ENCODE measurements at regions not wholly inside any gene's neighbourhood (a gene's known extent, or its start where the extent isn't known, plus 50 kb on each side); places are given as distances from the start of the nearest gene placed in this dataset.
"Not testable (repeated sequence)": the region's sequence is repeated elsewhere in the genome, so short reads cannot be mapped to it uniquely, and the experiment has no call there.

DNA sequence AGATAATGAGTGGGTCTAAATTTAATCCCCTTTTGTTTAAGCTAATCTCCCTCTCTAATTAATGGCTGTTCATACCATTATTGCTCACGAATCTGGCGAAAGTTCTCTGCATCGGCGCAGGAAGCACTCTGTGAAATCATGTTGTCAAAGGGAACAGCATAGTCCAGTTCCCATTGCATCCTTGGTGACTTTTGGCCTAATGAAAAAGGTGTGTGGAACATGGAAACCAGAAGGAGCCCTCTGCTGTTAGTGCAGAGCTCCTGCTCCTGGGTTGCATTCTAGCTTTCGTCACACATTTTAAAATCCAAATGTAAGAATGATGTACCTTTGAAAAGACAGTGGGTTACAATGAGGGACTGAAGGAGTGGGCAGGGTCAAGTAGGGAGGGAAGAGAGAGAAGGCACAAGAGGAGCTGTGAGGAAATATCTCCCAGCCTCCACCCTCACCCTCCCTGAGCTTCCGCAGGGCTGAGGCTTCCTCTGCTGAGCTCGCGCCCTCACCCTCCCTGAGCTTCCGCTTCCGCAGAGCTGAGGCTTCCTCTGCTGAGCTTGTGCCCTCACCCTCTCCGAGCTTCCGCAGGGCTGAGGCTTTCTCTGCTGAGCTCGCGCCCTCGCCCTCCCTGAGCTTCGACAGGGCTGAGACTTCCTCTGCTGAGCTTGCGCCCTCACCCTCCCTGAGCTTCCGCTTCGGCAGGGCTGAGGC, 754.3 kb upstream of the TPTE start:
- not testable (repeated sequence) for DNase-seq

DNA sequence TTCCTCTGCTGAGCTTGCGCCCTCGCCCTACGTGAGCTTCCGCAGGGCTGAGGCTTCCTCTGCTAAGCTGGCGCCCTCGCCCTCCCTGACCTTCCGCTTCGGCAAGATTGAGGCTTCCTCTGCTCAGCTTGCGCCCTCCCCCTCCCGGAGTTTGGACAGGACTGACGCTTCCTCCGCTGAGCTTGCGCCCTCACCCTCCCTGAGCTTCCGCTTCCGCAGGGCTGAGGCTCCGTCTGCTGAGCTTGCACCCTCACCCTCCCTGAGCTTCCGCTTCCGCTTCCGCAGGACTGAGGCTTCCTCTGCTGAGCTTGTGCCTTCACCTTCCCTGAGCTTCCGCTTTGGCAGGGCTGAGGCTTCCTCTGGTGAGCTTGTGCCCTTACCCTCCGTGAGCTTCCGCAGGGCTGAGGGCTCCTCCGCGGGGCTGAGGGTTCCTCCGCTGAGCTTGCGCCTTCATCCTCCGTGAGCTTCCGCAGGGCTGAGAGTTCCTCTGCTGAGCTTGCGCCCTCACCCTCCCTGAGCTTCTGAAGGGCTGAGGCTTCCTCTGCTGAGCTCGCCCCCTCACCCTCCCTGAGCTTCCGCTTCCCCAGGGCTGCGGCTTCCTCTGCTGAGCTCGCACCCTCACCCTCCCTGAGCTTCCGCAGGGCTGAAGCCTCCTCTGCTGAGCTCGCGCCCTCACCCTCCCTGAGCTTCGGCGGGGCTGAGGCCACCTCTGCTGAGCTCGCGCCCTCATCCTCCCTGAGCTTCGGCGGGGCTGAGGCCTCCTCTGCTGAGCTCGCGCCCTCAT, 753.6 kb upstream of the TPTE start:
- DNase-seq: peak; percentile 82

DNA sequence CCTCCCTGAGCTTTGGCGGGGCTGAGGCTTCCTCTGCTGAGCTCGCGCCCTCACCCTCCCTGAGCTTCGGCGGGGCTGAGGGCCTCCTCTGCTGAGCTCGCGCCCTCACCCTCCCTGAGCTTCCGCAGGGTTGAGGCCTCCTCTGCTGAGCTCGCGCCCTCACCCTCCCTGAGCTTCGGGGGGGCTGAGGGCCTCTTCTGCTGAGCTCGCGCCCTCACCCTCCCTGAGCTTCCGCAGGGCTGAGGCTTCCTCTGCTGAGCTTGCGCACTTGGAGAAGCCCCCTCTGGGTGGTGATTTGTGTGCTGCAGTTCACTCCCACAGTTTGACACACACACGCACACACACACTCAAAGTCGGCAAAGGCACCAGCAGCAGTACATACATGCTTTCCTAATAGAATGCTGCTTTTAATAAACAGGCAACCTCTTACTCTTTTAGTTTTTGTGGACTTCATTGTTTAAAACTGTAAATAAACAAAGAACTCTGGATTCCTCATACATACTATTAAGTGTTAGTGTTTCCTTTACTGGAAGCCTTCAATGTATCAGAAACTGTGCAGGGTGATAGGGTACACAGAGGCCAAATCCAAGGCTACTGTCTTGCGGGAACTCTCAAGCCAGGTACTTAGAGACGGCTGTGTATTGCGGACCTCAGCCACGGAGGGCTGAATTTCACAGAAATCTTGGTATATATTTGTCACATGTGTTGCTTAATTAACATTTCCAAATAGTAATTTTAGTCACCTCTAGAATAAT, 752.8 kb upstream of the TPTE start:
- DNase-seq: not testable (repeated sequence)

DNA sequence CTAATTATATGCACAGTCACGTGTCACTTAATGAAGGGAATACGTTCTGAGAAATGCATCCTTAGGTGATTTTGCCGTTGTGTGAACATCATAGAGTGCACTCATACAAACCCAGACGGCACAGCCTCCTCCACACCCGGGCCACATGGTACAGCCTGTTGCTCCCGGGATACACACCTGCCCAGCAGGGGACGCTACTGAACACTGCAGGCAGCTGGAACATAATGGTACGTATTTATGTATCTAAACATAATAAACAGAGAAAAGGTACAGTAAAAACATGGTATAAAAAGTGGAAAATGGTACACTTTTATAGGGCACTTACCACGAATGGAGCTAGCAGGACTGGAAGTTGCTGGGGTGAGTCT, 752.3 kb upstream of the TPTE start:
- not testable (repeated sequence) for DNase-seq

GRCh38 chr21:9769718-9770690, 751.4 kb upstream of the TPTE start:
- not testable (repeated sequence) for DNase-seq

GRCh38 chr21:9771466-9772347, 749.7 kb upstream of the TPTE start:
- not testable (repeated sequence) for DNase-seq

- DNase-seq: no peak
These were observed 749.1 kb upstream of the TPTE start for GRCh38 chr21:9772348-9772672.

DNA sequence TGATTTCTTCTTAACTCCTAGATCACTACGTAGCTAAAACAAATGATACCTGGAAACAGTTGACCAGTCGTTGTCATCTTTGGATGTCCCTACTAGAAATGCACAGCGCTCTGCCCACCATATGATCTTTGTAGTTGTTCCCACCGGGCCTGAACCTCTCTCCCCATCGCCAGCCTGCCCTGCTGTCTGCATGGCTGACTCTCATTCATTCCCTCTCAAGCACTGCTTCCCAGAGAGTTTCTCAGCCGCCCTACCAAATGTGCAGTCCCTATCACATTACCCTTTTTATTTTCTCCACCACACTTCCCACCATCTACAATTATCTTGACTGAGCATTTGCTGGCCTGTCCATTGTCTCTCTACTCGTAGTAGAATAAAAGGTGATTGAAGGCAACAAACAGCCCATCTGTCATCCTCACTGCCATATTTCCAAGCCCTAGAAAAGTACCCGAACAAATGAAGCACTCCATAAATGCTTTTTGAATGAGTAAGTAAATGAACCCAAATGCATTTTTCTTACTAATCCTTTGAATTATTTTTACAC, 748.4 kb upstream of the TPTE start:
- DNase-seq: not testable (repeated sequence)

DNA sequence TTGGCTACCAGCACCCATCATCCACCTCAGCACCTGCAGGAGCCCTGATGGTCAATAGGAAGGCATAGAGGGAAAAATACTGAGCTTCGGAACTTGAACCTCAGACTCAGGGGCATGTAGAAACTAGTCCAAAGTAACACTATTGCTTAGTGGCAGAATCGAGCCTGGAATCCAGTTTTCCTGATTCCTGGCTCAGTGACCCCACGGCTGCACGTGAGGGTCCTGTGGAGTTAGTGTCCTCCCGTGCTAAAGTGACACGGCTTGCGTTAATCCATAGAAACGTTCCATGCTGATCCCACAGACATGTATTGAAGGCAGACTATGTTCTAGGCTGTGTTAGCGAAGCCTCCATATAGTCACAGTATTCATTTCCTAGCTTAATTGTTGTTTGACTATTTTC, 747.0 kb upstream of the TPTE start:
- DNase-seq: no peak

GRCh38 chr21:9774901-9775593, 746.3 kb upstream of the TPTE start:
- DNase-seq: not testable (repeated sequence)

GRCh38 chr21:9775877-9776276, 745.5 kb upstream of the TPTE start:
- not testable (repeated sequence) for DNase-seq

GRCh38 chr21:9776286-9777020, 744.9 kb upstream of the TPTE start:
- not testable (repeated sequence) for DNase-seq

- DNase-seq: not testable (repeated sequence)
These were observed 742.8 kb upstream of the TPTE start for GRCh38 chr21:9778541-9778940.

GRCh38 chr21:9780441-9780937, 740.9 kb upstream of the TPTE start:
- DNase-seq: no peak

DNA sequence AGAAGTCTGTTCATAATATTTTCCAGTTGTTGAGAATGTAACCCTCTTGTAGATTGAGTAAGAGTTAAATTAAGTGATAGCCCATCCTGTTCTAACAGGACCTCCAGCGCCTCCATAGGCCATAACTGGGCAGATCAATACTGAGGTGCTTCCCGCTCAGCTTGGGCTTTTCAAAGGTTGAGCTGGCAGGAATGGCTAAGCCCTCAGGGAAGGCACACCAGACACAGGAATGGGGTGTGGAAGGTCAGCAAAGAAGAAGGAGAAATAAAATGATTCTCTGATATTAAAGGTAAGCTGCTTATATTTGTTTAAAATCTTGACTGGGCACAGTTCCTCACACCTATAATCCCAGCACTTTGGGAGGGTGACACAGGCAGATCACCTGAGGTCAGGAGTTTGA, 737.8 kb upstream of the TPTE start:
- DNase-seq: not testable (repeated sequence)

DNA sequence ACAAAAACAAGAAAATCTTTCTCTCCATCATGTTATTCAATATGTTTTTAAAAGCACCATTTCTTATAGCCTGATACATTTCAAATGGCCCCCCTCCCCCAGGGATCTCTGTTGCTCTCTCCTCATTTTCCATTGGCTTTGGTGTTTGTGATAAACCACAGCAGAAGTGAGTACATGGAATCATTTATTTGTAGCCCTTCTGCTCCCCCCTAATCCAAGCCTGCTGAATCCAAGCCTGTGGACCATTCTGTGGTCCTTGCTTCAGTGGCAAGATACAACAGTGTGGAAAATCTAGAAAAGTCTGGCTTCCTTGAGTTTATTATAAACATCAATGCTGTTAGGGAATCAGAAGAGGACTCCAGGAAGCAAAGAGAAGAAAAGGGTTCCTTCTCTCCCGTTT, 737.2 kb upstream of the TPTE start:
- DNase-seq: not testable (repeated sequence)

- DNase-seq: not testable (repeated sequence)
These were observed 735.3 kb upstream of the TPTE start for GRCh38 chr21:9786092-9786491.

- DNase-seq: not testable (repeated sequence)
These were observed 733.1 kb upstream of the TPTE start for GRCh38 chr21:9788281-9788680.

GRCh38 chr21:9790354-9790753, 731.0 kb upstream of the TPTE start:
- not testable (repeated sequence) for DNase-seq

GRCh38 chr21:9791453-9791852, 729.9 kb upstream of the TPTE start:
- not testable (repeated sequence) for DNase-seq

Measured in RPMI8226 (cell line).